ENCODE measurements at regions not wholly inside any gene's neighbourhood (a gene's known extent, or its start where the extent isn't known, plus 50 kb on each side); places are given as distances from the start of the nearest gene placed in this dataset.

GRCh38 chr4:111027526-111027925 lies 404.6 kb upstream of the PITX2 start:
- H3K27me3 ChIP-seq (ENCODE audit: control insufficient read depth, insufficient read depth, low read length) = no peaks in the 10 kb centered on the region
- H3K9me3 ChIP-seq (ENCODE audit: control insufficient read depth, insufficient read depth, low read depth, low read length) = no peaks in the 10 kb centered on the region
- no peaks in the 10 kb centered on the region for H3K36me3 ChIP-seq (ENCODE audit: control insufficient read depth, insufficient read depth, low read length)
- no peak overlapping the region for H3K4me3 ChIP-seq (ENCODE audit: low read depth, low read length)
- no peaks in the 10 kb centered on the region for H3K4me1 ChIP-seq (ENCODE audit: control insufficient read depth, insufficient read depth, low read length)
- no peak overlapping the region for H3K27ac ChIP-seq (ENCODE audit: low read depth, low read length)
- H3K9ac ChIP-seq (ENCODE audit: low read length) = no peak overlapping the region

GRCh38 chr4:111028795-111029194 lies 405.9 kb upstream of the PITX2 start:
- H3K36me3 ChIP-seq (ENCODE audit: control insufficient read depth, insufficient read depth, low read length) = no peaks in the 10 kb centered on the region
- H3K27me3 ChIP-seq (ENCODE audit: control insufficient read depth, insufficient read depth, low read length) = no peaks in the 10 kb centered on the region
- H3K27ac ChIP-seq (ENCODE audit: low read depth, low read length) = no peak overlapping the region
- no peak overlapping the region for H3K4me3 ChIP-seq (ENCODE audit: low read depth, low read length)
- H3K4me1 ChIP-seq (ENCODE audit: control insufficient read depth, insufficient read depth, low read length) = no peaks in the 10 kb centered on the region
- H3K9me3 ChIP-seq (ENCODE audit: control insufficient read depth, insufficient read depth, low read depth, low read length) = no peaks in the 10 kb centered on the region
- no peak overlapping the region for H3K9ac ChIP-seq (ENCODE audit: low read length)

GRCh38 chr4:111031001-111031579 lies 408.2 kb upstream of the PITX2 start:
- no peak overlapping the region for H3K27ac ChIP-seq (ENCODE audit: low read depth, low read length)
- no peaks in the 10 kb centered on the region for H3K9me3 ChIP-seq (ENCODE audit: control insufficient read depth, insufficient read depth, low read depth, low read length)
- no peak overlapping the region for H3K9ac ChIP-seq (ENCODE audit: low read length)
- H3K4me3 ChIP-seq (ENCODE audit: low read depth, low read length) = no peak overlapping the region
- no peaks in the 10 kb centered on the region for H3K27me3 ChIP-seq (ENCODE audit: control insufficient read depth, insufficient read depth, low read length)
- no peaks in the 10 kb centered on the region for H3K36me3 ChIP-seq (ENCODE audit: control insufficient read depth, insufficient read depth, low read length)
- no peaks in the 10 kb centered on the region for H3K4me1 ChIP-seq (ENCODE audit: control insufficient read depth, insufficient read depth, low read length)

GRCh38 chr4:111031596-111031995 lies 408.7 kb upstream of the PITX2 start:
- H3K9me3 ChIP-seq (ENCODE audit: control insufficient read depth, insufficient read depth, low read depth, low read length) = no peaks in the 10 kb centered on the region
- H3K9ac ChIP-seq (ENCODE audit: low read length) = no peak overlapping the region
- H3K36me3 ChIP-seq (ENCODE audit: control insufficient read depth, insufficient read depth, low read length) = no peaks in the 10 kb centered on the region
- H3K4me1 ChIP-seq (ENCODE audit: control insufficient read depth, insufficient read depth, low read length) = no peaks in the 10 kb centered on the region
- H3K4me3 ChIP-seq (ENCODE audit: low read depth, low read length) = no peak overlapping the region
- H3K27ac ChIP-seq (ENCODE audit: low read depth, low read length) = no peak overlapping the region
- no peaks in the 10 kb centered on the region for H3K27me3 ChIP-seq (ENCODE audit: control insufficient read depth, insufficient read depth, low read length)

- H3K27me3 ChIP-seq (ENCODE audit: control insufficient read depth, insufficient read depth, low read length) = no peaks in the 10 kb centered on the region
- peaks cover 2% of the 10 kb centered on the region for H3K4me1 ChIP-seq (ENCODE audit: control insufficient read depth, insufficient read depth, low read length)
- H3K27ac ChIP-seq (ENCODE audit: low read depth, low read length) = no peak overlapping the region
These were observed 414.9 kb upstream of the PITX2 start for GRCh38 chr4:111037591-111038360.

GRCh38 chr4:111040904-111041303 lies 418.0 kb upstream of the PITX2 start:
- Histone ChIP-seq H3K9ac (ENCODE audit: low read length) (no peak overlapping the region), H3K27ac (ENCODE audit: low read depth, low read length) (no peak overlapping the region), H3K27me3 (ENCODE audit: control insufficient read depth, insufficient read depth, low read length) (no peaks in the 10 kb centered on the region), H3K4me3 (ENCODE audit: low read depth, low read length) (no peak overlapping the region), H3K9me3 (ENCODE audit: control insufficient read depth, insufficient read depth, low read depth, low read length) (no peaks in the 10 kb centered on the region), H3K4me1 (ENCODE audit: control insufficient read depth, insufficient read depth, low read length) (peaks cover 5% of the 10 kb centered on the region), H3K36me3 (ENCODE audit: control insufficient read depth, insufficient read depth, low read length) (no peaks in the 10 kb centered on the region)

More at GRCh38 chr4:111037591-111038360, 414.9 kb upstream of the PITX2 start:
- H3K36me3 ChIP-seq (ENCODE audit: control insufficient read depth, insufficient read depth, low read length) = no peaks in the 10 kb centered on the region
- no peaks in the 10 kb centered on the region for H3K9me3 ChIP-seq (ENCODE audit: control insufficient read depth, insufficient read depth, low read depth, low read length)
- no peak overlapping the region for H3K9ac ChIP-seq (ENCODE audit: low read length)
- H3K4me3 ChIP-seq (ENCODE audit: low read depth, low read length) = no peak overlapping the region

GRCh38 chr4:111043286-111043685 lies 420.4 kb upstream of the PITX2 start:
- Histone ChIP-seq H3K36me3 (ENCODE audit: control insufficient read depth, insufficient read depth, low read length) (no peaks in the 10 kb centered on the region), H3K4me1 (ENCODE audit: control insufficient read depth, insufficient read depth, low read length) (peaks cover 5% of the 10 kb centered on the region), H3K27ac (ENCODE audit: low read depth, low read length) (no peak overlapping the region), H3K27me3 (ENCODE audit: control insufficient read depth, insufficient read depth, low read length) (no peaks in the 10 kb centered on the region), H3K9me3 (ENCODE audit: control insufficient read depth, insufficient read depth, low read depth, low read length) (no peaks in the 10 kb centered on the region), H3K4me3 (ENCODE audit: low read depth, low read length) (no peak overlapping the region), H3K9ac (ENCODE audit: low read length) (no peak overlapping the region)

- Histone ChIP-seq H3K9ac (ENCODE audit: low read length) (no peak overlapping the region), H3K27me3 (ENCODE audit: control insufficient read depth, insufficient read depth, low read length) (no peaks in the 10 kb centered on the region), H3K9me3 (ENCODE audit: control insufficient read depth, insufficient read depth, low read depth, low read length) (no peaks in the 10 kb centered on the region), H3K27ac (ENCODE audit: low read depth, low read length) (no peak overlapping the region), H3K36me3 (ENCODE audit: control insufficient read depth, insufficient read depth, low read length) (no peaks in the 10 kb centered on the region), H3K4me3 (ENCODE audit: low read depth, low read length) (no peak overlapping the region), H3K4me1 (ENCODE audit: control insufficient read depth, insufficient read depth, low read length) (peaks cover 5% of the 10 kb centered on the region; the same call in 1 of the 2 replicates)
These were observed 423.1 kb upstream of the PITX2 start for GRCh38 chr4:111045992-111046391.

GRCh38 chr4:111046811-111047210 lies 423.9 kb upstream of the PITX2 start:
- peaks cover 2% of the 10 kb centered on the region; the same call in 1 of the 2 replicates for H3K9me3 ChIP-seq (ENCODE audit: control insufficient read depth, insufficient read depth, low read depth, low read length)
- H3K36me3 ChIP-seq (ENCODE audit: control insufficient read depth, insufficient read depth, low read length) = no peaks in the 10 kb centered on the region
- H3K4me1 ChIP-seq (ENCODE audit: control insufficient read depth, insufficient read depth, low read length) = peaks cover 5% of the 10 kb centered on the region; the same call in 1 of the 2 replicates
- H3K27me3 ChIP-seq (ENCODE audit: control insufficient read depth, insufficient read depth, low read length) = no peaks in the 10 kb centered on the region
- no peak overlapping the region for H3K27ac ChIP-seq (ENCODE audit: low read depth, low read length)
- no peak overlapping the region for H3K4me3 ChIP-seq (ENCODE audit: low read depth, low read length)
- no peak overlapping the region for H3K9ac ChIP-seq (ENCODE audit: low read length)

- Histone ChIP-seq H3K4me1 (ENCODE audit: control insufficient read depth, insufficient read depth, low read length) (no peaks in the 10 kb centered on the region), H3K27ac (ENCODE audit: low read depth, low read length) (no peak overlapping the region), H3K9ac (ENCODE audit: low read length) (no peak overlapping the region), H3K9me3 (ENCODE audit: control insufficient read depth, insufficient read depth, low read depth, low read length) (peaks cover 8% of the 10 kb centered on the region; the same call in 1 of the 2 replicates), H3K36me3 (ENCODE audit: control insufficient read depth, insufficient read depth, low read length) (no peaks in the 10 kb centered on the region), H3K4me3 (ENCODE audit: low read depth, low read length) (no peak overlapping the region), H3K27me3 (ENCODE audit: control insufficient read depth, insufficient read depth, low read length) (no peaks in the 10 kb centered on the region)
These were observed 425.4 kb upstream of the PITX2 start for GRCh38 chr4:111048316-111048715.

- Histone ChIP-seq H3K36me3 (ENCODE audit: control insufficient read depth, insufficient read depth, low read length) (no peaks in the 10 kb centered on the region), H3K27me3 (ENCODE audit: control insufficient read depth, insufficient read depth, low read length) (no peaks in the 10 kb centered on the region), H3K4me3 (ENCODE audit: low read depth, low read length) (peak overlapping the region; percentile 7; the same call in 1 of the 2 replicates), H3K27ac (ENCODE audit: low read depth, low read length) (0 out of 2 replicates have a peak overlapping the region, but pooled peaks have one; percentile 20), H3K9me3 (ENCODE audit: control insufficient read depth, insufficient read depth, low read depth, low read length) (no peaks in the 10 kb centered on the region), H3K9ac (ENCODE audit: low read length) (no peak overlapping the region), H3K4me1 (ENCODE audit: control insufficient read depth, insufficient read depth, low read length) (peaks cover 15% of the 10 kb centered on the region)
These were observed 441.6 kb upstream of the PITX2 start for GRCh38 chr4:111064342-111064993.
